D721Med (cell line): ENCODE measurements at regions not wholly inside any gene's neighbourhood (a gene's known extent, or its start where the extent isn't known, plus 50 kb on each side); places are given as distances from the start of the nearest gene placed in this dataset.

Experiments
- DNase-seq: peaks from one replicate; pipeline ENCODE4 v3.0.0; 2011; ENCODE audit warnings: low spot score; ENCODE audit not compliant: insufficient read length
- FAIRE-seq: peaks from 2 replicates; lab custom pipeline; 2011; peaks lifted over from hg19 to GRCh38; lab: Jason Lieb, UNC
- TF ChIP-seq, protein P1 (sequence below): IDR thresholded peaks from 2 replicates; pipeline ENCODE4 v1.5.1; 2012; ENCODE audit warnings: mild to moderate bottlenecking, control low read depth; ENCODE audit not compliant: insufficient read depth; ENCODE audit errors: missing control alignments

DNA sequence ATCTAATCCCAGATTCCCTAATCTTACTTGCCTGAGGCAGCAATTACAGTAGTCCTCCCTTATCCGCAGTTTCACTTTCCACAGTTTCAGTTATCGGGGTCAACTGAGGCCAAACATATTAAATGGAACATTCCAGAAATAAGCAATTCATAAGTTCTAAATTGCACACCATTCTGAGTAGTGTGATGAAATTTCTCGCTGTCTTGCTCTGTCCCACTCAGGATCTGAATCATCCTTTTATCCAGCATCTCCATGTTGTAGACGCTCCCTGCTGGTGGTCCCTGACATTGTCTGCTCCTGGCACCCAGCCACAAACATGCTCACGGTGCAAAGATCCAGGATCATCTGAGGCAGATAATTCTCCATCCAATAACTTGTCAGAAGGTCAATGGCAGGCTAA lies 128.7 kb upstream of the CXCL12 start:
- FAIRE-seq = no peak
- TF ChIP-seq, protein P1, sequence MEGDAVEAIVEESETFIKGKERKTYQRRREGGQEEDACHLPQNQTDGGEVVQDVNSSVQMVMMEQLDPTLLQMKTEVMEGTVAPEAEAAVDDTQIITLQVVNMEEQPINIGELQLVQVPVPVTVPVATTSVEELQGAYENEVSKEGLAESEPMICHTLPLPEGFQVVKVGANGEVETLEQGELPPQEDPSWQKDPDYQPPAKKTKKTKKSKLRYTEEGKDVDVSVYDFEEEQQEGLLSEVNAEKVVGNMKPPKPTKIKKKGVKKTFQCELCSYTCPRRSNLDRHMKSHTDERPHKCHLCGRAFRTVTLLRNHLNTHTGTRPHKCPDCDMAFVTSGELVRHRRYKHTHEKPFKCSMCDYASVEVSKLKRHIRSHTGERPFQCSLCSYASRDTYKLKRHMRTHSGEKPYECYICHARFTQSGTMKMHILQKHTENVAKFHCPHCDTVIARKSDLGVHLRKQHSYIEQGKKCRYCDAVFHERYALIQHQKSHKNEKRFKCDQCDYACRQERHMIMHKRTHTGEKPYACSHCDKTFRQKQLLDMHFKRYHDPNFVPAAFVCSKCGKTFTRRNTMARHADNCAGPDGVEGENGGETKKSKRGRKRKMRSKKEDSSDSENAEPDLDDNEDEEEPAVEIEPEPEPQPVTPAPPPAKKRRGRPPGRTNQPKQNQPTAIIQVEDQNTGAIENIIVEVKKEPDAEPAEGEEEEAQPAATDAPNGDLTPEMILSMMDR = peak; percentile 2
- DNase-seq = no peak

DNA sequence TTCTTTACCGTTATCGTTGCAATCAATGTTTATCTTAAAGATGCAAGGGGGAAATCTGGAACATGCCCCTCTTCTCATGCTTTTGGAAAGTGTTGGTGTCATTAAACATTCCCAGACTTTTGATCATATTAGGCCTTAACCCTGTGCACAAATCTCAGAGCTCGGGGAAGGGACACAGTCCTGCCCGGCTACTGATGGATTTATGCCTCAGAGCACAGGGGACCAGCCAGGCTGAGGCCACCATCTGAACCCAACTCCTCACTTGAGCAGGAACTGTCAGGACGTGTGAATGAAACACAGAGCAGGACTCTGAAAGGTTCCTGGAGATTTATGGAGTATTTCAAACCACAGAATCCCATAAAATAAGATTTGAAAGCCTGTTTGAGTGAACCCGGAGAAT lies 132.0 kb upstream of the CXCL12 start:
- no peak for DNase-seq
- no peak for FAIRE-seq
- TF ChIP-seq, protein P1 = no peak

DNA sequence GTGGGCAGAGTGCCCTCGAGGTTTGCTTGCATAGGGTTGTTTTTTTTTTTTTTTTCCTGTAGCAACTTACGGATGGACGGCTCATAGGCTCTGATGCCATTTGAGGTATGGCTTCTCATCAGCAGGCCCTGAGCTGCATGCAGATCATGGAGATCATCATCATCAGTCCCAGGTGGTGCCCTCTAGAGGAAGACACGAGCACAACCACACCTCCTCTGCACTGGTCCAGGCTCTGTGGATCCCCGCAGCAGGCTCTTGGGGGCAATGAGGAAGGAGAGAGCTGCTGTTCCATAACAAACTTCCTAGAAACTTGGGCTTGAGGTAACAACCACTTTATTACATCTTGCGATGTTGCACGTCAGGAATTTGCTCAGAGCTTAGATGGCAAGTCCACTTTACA lies 132.7 kb upstream of the CXCL12 start:
- FAIRE-seq (no peak), DNase-seq (no peak)
- TF ChIP-seq, protein P1 = no peak

DNA sequence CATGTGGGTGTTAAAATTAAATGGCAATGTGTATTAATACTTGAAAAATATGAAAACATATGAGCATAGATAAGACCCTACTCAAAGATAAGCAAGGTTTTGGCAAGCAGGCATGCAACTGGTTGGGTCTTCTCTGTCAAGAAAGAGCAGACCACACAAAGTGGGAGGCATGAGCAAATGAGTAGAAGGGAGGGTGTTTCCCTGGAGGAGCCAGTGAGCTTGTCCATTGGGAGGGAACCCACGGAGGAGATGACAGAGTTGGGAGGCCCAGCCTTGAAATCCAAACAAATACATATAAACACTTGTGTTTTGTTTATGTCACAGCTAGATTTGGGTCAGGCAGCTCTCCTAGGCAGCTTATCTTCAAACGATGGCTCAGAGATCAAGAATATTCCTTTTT lies 134.5 kb upstream of the CXCL12 start:
- TF ChIP-seq, protein P1 = no peak
- DNase-seq (no peak), FAIRE-seq (no peak)

DNA sequence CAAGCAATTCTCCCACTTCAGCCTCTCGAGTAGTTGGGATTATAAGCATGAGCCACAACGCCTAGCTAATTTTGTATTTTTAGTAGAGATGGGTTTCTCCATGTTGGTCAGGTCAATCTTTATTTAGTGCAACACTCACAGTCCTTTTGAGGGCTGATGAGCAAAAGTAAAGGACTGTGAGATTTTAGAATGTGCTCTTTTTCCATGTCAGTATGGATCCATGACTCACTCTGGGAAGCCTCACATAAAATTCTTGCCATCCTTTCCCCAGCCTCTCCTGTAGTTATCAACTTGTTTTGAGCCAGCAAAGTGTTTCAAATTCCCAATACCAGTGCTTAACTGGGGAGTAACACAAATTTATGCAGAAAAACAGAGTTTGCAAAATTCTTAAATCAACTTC lies 135.8 kb upstream of the CXCL12 start:
- TF ChIP-seq, protein P1 = no peak
- FAIRE-seq (no peak), DNase-seq (no peak)

DNA sequence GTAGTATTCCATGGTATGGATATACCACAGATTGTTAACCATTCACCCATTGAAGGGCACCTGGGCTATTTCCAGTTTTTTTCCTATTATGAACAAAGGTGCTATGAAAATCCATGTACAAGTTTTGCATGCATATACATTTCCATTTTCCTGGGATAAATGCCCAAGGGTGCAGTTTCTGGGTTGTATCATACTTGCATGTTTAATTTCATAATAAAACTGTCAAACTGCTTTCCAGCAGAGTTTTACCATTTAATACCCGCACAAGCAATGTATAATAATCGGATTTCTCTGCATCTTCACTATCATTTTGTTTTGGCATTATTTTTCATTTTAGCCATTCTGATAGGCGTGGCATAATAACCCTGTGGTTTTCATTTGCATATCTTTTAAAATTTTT lies 154.3 kb upstream of the CXCL12 start:
- FAIRE-seq (no peak), DNase-seq (no peak)
- TF ChIP-seq, protein P1 = no peak

DNA sequence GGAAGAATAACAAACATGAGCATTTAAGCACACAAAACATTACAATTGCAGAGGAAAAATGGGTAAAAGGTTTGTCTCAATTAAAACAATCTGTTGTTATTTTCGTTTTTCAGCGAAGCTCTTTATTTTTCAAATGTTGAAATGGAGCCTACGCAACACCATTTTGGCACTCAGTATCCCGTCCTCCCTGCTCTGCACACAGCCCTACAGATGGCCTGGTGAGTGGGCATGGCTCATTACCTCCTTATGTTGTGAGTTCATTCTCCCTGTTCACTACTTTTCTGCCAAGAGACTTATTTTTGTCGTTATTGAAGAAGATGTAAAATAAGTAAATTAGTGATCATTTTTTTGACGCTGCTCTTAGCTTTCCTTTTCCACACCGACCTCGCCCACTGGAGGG lies 167.8 kb upstream of the CXCL12 start:
- DNase-seq (no peak), FAIRE-seq (no peak)
- TF ChIP-seq, protein P1 = no peak
